Stimulated activated memory B cell treated with anti-CD40 and anti-IgM and Interleukin-4, amounts not matched to agents 10 μg/mL and 1 μg/mL and 100 μg/mL, for 72 hours (primary cell): ENCODE measurements at regions not wholly inside any gene's neighbourhood (a gene's known extent, or its start where the extent isn't known, plus 50 kb on each side); places are given as distances from the start of the nearest gene placed in this dataset.
"Not testable (repeated sequence)": the region's sequence is repeated elsewhere in the genome, so short reads cannot be mapped to it uniquely, and the experiment has no call there.

Experiments used
- ATAC-seq: fragments of 150-1000 bp; cut with Tn5 transposase; 2 replicates; pipeline ENCODE4 v1.10.0; 2021
- H3K27ac Mint-ChIP-seq: one replicate; pipeline ENCODE4 v1.8.0; 2022; ENCODE audit warnings: mild to moderate bottlenecking, mixed read lengths
- H3K27me3 Mint-ChIP-seq: one replicate; pipeline ENCODE4 v1.8.0; 2022; ENCODE audit warnings: mixed read lengths
- H3K36me3 Mint-ChIP-seq: one replicate; pipeline ENCODE4 v1.8.0; 2022; ENCODE audit warnings: mixed read lengths
- H3K4me1 Mint-ChIP-seq: one replicate; pipeline ENCODE4 v1.8.0; 2022; ENCODE audit warnings: mixed read lengths
- H3K4me3 Mint-ChIP-seq: one replicate; pipeline ENCODE4 v1.8.0; 2022; ENCODE audit warnings: mild to moderate bottlenecking, moderate library complexity, mixed read lengths
- H3K9me3 Mint-ChIP-seq: one replicate; pipeline ENCODE4 v1.8.0; 2022; ENCODE audit warnings: mixed read lengths

DNA sequence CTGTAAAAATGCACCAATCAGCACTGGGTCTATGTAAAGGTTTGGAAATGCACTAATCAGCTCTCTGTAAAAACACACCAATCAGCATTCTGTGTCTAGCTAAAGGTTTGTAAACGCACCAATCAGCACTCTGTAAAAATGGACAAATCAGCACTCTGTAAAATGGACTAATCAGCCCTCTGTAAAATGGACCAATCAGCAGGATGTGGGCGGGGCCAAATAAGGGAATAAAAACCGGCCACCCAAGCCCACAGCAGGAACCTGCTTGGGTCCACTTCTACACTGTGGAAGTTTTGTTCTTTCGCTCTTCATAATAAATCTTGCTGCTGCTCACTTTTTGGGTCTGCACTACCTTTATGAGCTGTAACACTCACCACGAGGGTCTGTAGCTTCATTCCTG lies 101.0 kb downstream of the SMC2 start:
- H3K27ac Mint-ChIP-seq, H3K4me3 Mint-ChIP-seq, H3K27me3 Mint-ChIP-seq, H3K36me3 Mint-ChIP-seq, H3K9me3 Mint-ChIP-seq, ATAC-seq, H3K4me1 Mint-ChIP-seq: not testable (repeated sequence)

DNA sequence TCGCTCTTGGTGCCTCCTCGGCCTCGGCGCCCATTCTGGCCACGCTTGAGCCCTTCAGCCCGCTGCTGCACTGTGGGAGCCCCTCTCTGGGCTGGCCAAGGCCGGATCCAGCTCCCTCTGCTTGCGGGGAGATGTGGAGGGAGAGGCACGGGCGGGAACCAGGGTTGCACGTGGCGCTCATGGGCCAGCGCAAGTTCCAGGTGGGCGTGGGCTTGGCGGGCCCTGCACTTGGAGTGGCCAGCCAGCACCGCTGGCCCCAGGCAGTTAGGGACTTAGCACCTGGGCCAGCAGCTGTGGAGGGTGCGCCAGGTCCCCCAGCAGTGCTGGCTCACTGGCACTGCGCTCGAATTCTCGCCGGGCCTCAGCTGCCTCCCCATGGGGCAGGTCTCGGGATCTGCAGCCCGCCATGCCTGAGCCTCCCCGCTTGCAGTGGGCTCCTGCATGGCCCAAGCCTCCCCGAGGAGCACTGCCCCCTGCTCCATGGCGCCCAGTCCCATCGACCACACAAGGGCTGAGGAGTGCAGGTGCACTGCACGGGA lies 106.4 kb downstream of the SMC2 start:
- H3K4me3 Mint-ChIP-seq = no peak overlapping the region
- H3K27me3 Mint-ChIP-seq = no peaks in the 10 kb centered on the region
- H3K36me3 Mint-ChIP-seq = no peaks in the 10 kb centered on the region
- H3K27ac Mint-ChIP-seq = no peak overlapping the region
- H3K4me1 Mint-ChIP-seq = no peaks in the 10 kb centered on the region
- ATAC-seq = no peak
- peaks cover 3% of the 10 kb centered on the region for H3K9me3 Mint-ChIP-seq

DNA sequence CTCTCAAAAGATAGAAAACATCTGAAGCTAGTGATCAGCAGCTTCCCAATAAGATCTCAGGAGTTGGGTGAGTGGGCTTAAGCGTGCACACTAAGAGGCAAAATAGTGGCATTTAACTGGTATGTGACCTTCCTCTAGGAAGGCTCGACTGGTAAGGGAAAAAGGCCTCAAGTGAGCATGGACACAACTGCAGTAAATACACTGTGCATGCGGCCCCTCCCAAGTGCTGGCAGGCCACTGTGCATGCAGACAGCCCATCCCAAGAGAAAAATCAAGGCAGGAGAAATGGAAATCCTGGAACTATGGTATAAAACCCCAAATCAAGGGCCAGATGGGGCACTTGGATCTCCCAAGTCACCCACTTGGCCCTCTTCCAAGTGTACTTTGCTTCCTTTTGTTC lies 112.7 kb downstream of the SMC2 start:
- no peaks in the 10 kb centered on the region for H3K36me3 Mint-ChIP-seq
- H3K27me3 Mint-ChIP-seq = no peaks in the 10 kb centered on the region
- ATAC-seq = no peak
- peaks cover 2% of the 10 kb centered on the region for H3K9me3 Mint-ChIP-seq
- no peak overlapping the region for H3K4me3 Mint-ChIP-seq
- no peaks in the 10 kb centered on the region for H3K4me1 Mint-ChIP-seq
- H3K27ac Mint-ChIP-seq = no peak overlapping the region

DNA sequence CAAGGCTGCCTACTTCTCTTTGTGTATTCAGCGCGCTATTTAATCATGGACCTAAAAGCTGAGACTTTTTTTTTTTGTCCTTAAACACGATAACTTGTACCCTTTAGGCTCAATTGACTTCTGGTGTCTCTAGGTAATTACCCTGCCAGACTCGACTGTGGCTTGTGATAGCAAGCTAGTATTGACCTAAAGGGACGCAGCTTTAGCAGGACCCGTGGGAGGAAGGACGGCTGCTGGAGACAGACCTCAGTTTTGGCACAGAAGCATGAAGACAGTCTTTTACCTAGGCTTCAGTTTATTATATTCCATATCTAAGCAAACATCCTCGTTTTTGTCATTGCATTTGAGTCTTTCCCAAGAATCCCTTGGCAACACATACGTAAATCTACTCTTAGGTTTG lies 115.3 kb downstream of the SMC2 start:
- ATAC-seq = no peak
- Mint-ChIP-seq H3K36me3 (no peaks in the 10 kb centered on the region), H3K27ac (no peak overlapping the region), H3K27me3 (no peaks in the 10 kb centered on the region), H3K4me3 (no peak overlapping the region), H3K9me3 (peaks cover 6% of the 10 kb centered on the region), H3K4me1 (no peaks in the 10 kb centered on the region)

DNA sequence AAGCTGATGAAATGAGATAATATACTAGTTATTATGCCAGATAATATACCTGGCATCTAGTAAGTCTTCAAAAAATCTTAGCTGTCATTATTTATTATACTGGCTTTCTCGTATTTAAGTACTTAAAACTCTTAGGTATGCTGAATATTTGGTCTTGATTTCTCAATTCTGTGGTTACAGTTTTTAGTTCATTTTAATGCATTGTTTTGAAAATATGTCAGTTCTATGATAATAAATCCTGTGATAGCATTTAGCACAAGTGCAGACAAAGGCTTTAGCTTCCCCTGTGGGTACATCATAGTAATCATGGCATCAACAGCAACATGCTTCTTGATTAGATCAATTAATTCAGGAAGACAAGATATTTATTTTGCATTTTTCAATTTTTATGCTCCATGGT lies 133.0 kb downstream of the SMC2 start:
- Mint-ChIP-seq H3K4me3 (no peak overlapping the region), H3K36me3 (no peaks in the 10 kb centered on the region), H3K27ac (no peak overlapping the region), H3K4me1 (no peaks in the 10 kb centered on the region), H3K27me3 (no peaks in the 10 kb centered on the region), H3K9me3 (no peaks in the 10 kb centered on the region)
- no peak for ATAC-seq

DNA sequence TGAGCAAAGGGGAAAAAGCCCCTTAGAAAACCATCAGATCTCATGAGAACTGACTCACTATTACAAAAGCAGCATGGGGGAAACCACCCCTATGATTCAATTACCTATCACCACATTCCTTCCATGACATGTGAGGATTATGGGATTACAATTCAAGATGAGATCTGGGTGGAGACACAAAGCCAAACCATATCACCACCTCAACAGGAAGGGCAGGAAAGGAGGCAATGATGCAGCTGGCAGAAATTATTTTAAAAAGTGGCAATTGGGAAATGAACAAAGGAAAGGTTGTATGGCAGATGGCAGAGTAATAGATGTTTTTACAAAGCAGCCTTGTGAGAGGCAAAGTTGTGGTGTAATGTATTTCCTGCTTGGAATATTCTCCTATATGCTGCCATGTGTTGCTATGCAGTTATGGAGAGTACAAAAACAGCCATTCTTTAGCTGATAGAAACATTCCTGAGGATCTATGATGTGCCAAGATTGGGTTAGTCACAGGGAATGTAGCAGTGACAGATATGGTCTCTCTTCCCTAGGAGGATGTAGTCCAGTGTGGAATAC lies 138.8 kb downstream of the SMC2 start:
- Mint-ChIP-seq H3K9me3 (peaks cover 3% of the 10 kb centered on the region), H3K4me3 (no peak overlapping the region), H3K4me1 (no peaks in the 10 kb centered on the region), H3K36me3 (no peaks in the 10 kb centered on the region), H3K27ac (no peak overlapping the region), H3K27me3 (no peaks in the 10 kb centered on the region)
- no peak for ATAC-seq

DNA sequence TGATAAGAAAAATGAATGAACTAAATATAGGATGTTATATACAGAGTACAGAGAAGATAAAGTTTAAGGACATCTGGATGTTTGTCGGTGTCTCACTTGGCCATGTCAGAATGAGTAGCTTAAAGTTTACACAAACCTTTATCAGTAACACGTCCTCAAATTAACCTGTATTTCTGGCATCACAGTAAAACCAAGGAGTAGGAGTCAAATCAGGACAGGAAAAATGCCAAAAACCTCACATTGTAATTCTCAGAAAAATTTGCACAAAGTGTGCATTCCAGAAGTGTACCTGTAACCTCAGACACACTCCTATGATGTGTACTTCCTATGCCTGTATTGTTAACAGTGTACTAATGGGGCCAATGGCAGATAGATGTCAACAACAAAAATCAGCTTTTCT lies 139.3 kb downstream of the SMC2 start:
- Mint-ChIP-seq H3K4me3 (no peak overlapping the region), H3K27me3 (no peaks in the 10 kb centered on the region), H3K4me1 (no peaks in the 10 kb centered on the region), H3K9me3 (peaks cover 3% of the 10 kb centered on the region), H3K36me3 (no peaks in the 10 kb centered on the region), H3K27ac (no peak overlapping the region)
- ATAC-seq = no peak

DNA sequence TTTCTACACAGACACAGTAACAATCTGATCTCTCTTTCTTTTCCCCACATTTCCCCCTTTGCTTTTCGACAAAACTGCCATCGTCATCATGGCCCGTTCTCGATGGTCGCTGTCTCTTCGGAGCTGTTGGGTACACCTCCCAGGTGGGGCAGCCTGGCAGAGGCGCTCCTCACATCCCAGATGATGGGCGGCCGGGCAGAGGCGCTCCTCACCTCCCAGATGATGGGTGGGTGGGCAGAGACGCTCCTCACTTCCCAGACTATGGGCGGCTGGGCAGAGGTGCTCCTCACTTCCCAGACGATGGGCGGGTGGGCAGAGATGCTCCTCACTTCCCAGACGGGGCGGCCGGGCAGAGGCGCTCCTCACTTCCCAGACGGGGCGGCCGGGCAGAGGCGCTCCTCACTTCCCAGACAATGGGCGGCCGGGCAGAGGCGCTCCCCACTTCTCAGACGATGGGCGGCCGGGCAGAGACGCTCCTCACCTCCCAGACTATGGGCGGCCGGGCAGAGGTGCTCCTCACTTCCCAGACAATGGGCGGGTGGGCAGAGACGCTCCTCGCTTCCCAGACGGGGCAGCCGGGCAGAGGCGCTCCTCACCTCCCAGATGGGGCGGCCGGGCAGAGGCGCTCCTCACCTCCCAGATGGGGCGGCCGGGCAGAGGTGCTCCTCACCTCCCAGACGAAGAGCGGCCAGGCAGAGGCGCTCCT lies 140.7 kb downstream of the SMC2 start:
- not testable (repeated sequence) for H3K27me3 Mint-ChIP-seq, H3K27ac Mint-ChIP-seq, ATAC-seq, H3K4me3 Mint-ChIP-seq, H3K9me3 Mint-ChIP-seq, H3K36me3 Mint-ChIP-seq, H3K4me1 Mint-ChIP-seq

DNA sequence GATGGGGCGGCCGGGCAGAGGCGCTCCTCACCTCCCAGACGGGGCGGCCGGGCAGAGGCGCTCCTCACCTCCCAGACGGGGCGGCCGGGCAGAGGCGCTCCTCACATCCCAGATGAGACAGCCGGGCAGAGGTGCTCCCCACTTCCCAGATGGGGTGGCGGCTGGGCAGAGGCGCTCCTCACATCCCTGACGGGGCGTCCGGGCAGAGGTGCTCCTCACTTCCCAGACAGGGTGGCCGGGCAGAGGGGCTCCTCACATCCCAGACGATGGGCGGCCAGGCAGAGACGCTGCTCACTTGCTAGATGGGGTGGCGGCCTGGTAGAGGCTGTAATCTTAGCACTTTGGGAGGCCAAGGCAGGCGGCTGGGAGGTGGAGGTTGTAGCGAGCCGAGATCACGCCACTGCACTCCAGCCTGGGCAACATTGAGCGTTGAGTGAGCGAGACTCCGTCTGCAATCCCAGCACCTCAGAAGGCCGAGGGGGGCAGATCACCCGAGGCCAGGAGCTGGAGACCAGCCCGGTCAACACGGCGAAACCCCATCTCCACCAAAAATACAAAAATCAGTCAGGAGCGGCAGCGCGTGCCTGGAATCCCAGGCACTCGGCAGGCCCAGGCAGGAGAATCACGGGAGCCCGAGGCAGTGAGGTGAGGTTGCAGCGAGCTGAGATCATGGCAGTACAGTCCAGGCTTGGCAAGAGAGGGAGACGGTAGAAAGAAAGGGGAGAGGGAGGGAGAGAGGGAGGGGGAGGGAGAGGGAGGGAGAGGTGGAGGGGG lies 141.4 kb downstream of the SMC2 start:
- not testable (repeated sequence) for ATAC-seq, H3K27me3 Mint-ChIP-seq, H3K36me3 Mint-ChIP-seq, H3K27ac Mint-ChIP-seq, H3K9me3 Mint-ChIP-seq, H3K4me1 Mint-ChIP-seq, H3K4me3 Mint-ChIP-seq

DNA sequence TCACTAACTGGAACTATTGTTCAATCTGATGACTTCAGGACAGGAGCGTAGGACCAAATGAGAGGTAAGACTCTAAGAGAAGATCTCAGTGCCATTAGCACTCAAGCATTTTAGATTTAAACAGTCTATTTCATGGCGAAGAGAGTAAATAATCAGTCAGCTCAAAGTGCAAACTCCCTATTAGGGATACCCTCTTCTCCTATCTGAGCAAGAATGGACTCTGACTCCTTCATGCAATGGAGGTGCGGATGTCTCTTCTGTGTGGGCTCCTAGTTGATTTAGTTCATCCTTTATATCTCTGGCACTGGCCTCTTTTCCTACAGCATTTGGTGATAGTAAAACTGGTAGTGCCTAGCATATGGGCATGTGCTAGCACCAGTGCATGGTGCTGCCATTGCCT lies 144.6 kb downstream of the SMC2 start:
- H3K27ac Mint-ChIP-seq = no peak overlapping the region
- H3K9me3 Mint-ChIP-seq = peaks cover 3% of the 10 kb centered on the region
- ATAC-seq = no peak
- no peak overlapping the region for H3K4me3 Mint-ChIP-seq
- H3K27me3 Mint-ChIP-seq = no peaks in the 10 kb centered on the region
- no peaks in the 10 kb centered on the region for H3K36me3 Mint-ChIP-seq
- H3K4me1 Mint-ChIP-seq = no peaks in the 10 kb centered on the region

DNA sequence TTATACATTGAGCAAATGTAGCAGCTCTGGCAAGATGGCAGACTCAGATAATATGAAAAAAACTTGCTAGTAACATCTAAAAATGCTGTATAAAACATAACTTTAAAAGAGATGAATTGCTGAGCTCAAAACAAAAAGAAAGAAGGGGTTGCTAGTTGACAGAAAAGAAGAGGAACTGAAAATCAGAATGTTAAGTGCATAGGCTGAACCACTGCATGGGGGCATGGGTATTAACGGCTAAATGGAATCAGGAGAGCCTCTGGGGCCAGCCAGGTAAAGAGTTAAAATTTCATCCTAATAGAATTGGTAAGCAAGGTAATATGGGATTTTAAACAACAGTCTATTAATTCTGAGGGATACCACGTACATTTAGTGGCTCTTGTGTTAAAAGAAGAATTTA lies 146.8 kb downstream of the SMC2 start:
- no peaks in the 10 kb centered on the region for H3K27me3 Mint-ChIP-seq
- no peak overlapping the region for H3K27ac Mint-ChIP-seq
- ATAC-seq = no peak
- no peaks in the 10 kb centered on the region for H3K4me1 Mint-ChIP-seq
- no peak overlapping the region for H3K4me3 Mint-ChIP-seq
- H3K36me3 Mint-ChIP-seq = no peaks in the 10 kb centered on the region
- no peaks in the 10 kb centered on the region for H3K9me3 Mint-ChIP-seq

DNA sequence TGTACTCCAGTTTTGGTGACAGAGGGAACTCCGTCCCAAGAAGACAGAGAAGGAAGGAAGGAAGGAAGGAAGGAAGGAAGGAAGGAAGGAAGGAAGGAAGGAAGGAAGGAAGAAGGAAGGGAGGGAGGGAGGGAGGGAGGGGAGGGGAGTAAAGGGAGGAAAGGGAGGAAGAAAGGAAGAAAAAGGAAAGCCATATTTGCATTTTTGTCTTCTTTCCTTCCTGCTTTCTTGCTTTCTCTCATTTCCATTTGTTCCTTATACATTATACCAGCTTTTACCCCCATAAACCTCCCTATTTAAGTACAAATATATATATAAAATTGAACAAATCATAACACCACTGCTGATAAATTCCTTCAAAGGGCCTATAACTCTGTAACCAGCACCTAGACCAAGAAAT lies 151.8 kb downstream of the SMC2 start:
- no peaks in the 10 kb centered on the region for H3K36me3 Mint-ChIP-seq
- no peaks in the 10 kb centered on the region for H3K4me1 Mint-ChIP-seq
- H3K27me3 Mint-ChIP-seq = no peaks in the 10 kb centered on the region
- no peak overlapping the region for H3K4me3 Mint-ChIP-seq
- H3K9me3 Mint-ChIP-seq = no peaks in the 10 kb centered on the region
- ATAC-seq = no peak
- H3K27ac Mint-ChIP-seq = no peak overlapping the region

DNA sequence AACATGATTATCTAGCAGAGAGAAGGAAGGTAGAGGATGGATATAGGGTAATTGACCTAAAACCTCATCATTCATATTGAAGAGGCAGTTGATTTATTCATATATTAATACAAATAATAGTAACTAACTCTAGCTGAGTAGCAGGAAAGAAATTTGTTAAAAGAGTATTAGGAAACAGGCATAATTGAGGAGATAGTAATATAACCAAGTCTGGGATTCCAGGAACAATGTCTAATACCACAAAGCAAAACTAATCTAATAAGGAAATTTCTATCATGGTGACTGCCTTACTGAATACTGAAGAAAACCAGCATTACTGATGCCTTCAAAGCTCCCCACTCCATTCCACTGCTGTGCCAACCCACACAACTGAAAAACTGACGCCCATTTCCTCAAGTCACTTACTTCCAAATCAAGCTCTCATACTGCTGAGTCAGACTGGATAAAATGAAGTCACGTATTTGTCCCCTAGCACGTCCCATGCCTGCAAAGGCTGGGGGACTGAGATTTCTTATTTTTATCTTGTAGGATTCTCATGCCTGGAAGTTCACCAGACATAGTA lies 153.9 kb downstream of the SMC2 start:
- Mint-ChIP-seq H3K27ac (no peak overlapping the region), H3K4me3 (no peak overlapping the region), H3K36me3 (no peaks in the 10 kb centered on the region), H3K4me1 (no peaks in the 10 kb centered on the region), H3K27me3 (no peaks in the 10 kb centered on the region), H3K9me3 (peaks cover 7% of the 10 kb centered on the region)
- no peak for ATAC-seq

DNA sequence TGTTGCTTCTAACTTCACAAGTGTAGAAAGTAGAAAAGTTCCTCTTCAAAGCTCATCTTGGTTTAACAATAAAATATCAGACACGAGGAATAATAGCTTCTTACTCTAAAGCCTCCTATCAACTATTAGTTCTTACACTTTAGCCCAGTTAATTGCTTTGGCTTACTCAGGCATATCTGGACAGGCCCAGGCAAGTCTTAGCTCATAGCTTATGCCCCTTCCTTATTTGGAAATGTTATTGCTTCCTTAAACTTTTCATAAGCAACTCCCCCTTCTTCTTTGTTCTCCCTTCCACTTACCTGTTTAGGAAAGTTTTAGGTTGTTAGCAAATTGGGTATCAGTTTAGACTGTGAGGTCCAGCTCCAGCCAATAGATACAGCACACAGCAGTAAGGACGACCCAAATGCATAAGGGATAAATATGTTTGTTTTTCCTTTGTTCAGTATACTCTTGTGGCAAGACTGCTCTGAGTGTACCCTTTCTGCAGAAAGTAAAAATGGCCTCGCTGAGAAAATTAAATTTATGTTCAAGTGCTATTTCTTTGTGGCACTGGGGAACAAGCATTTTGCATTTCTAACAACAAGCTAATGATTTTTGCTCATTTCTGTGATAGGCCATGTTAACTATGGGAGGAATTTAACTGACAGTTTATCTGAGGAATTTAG lies 162.1 kb downstream of the SMC2 start:
- no peak for ATAC-seq
- Mint-ChIP-seq H3K36me3 (no peaks in the 10 kb centered on the region), H3K27ac (no peak overlapping the region), H3K9me3 (peaks cover 13% of the 10 kb centered on the region), H3K4me1 (no peaks in the 10 kb centered on the region), H3K27me3 (no peaks in the 10 kb centered on the region), H3K4me3 (no peak overlapping the region)

DNA sequence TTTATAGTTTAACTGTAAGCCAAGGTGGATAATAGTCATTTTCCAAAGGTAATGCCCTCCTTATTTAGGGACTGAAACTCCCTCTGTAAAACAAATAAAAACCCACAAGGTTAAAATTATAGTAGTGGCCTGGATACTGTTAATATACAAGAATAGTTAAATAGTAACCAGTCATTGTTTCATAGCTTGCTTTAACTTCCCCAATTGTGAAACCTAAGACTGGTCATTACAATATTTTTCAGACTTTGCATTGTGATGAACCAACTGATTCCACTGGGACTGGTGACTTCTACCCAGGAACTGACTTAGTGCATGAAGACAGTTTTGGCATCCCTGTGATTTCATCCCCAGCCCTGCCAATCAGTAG lies 162.6 kb downstream of the SMC2 start:
- no peaks in the 10 kb centered on the region for H3K36me3 Mint-ChIP-seq
- no peak for ATAC-seq
- H3K4me3 Mint-ChIP-seq = no peak overlapping the region
- H3K9me3 Mint-ChIP-seq = peaks cover 13% of the 10 kb centered on the region
- no peak overlapping the region for H3K27ac Mint-ChIP-seq
- no peaks in the 10 kb centered on the region for H3K4me1 Mint-ChIP-seq
- H3K27me3 Mint-ChIP-seq = no peaks in the 10 kb centered on the region
